HS-27A (cell line): ENCODE measurements at regions not wholly inside any gene's neighbourhood (a gene's known extent, or its start where the extent isn't known, plus 50 kb on each side); places are given as distances from the start of the nearest gene placed in this dataset.
A peak's percentile ranks its signal among the peaks of the same experiment; 100 is the strongest.

Experiments used
- DNase-seq: peaks from one replicate; pipeline ENCODE4 v3.0.0-alpha.2; 2012; ENCODE audit warnings: low read depth, missing footprints

DNA sequence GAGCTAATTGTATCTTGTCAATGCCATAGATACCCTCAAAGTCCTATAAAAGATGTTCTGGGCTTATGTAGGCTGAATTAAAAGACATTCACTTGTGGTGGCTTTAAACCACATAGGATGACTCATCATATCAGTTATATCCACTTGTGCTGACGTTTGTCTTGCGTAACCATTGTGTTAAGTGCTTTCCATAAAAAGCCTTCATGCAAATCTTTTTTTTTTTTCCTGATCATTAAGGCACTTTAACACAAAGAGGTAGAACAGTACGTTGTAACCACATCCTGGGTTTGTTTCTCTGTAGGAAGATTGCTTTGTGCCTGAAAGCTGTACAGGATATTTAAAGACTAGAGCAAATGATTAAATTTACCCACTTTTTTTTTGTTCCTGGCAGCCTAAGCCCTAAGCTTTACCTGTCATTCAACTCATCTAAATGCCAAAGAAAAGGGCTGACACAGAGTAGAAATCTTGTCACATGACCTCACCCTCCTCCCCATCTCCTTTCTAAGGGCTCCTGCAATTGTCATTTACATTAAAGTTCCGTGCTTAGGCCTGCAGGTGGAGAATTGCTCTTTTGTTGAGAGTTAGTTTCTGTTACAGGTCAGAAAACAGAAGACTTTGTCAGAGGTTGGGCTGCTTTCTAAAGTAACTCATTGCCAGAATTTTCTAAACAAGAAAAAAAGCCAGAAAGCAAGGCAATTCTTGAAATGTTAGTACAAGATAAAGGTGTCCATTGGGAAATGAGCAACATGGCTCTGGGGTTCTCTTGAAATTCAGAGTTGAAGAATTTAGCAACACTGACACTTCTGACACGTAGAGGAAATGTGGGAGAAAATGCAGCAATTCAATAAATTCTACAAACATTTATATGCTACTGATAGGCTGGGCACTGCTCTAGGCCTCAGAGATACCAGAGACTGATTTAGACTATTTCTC is 555.6 kb downstream of the PPARGC1A start:
- DNase-seq = peak; percentile 7

DNA sequence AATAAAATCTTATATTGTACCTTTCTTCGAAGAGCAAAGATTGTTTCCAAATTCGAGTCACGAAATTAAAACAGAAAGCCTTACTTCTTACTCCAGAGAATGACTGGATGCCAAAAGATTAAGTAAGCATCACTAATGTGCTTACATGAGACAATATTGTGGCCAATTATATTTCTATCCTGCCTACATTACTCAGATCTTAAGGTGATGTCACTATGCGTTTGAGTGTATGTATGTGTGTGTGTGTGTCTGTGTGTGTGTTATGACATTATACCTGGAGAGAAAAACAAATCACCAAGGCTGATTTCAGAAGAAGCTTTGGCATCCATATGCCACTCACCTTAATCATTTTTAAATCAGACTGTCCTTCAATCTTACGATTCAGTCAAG is 556.3 kb downstream of the PPARGC1A start:
- peak; percentile 1 for DNase-seq

DNA sequence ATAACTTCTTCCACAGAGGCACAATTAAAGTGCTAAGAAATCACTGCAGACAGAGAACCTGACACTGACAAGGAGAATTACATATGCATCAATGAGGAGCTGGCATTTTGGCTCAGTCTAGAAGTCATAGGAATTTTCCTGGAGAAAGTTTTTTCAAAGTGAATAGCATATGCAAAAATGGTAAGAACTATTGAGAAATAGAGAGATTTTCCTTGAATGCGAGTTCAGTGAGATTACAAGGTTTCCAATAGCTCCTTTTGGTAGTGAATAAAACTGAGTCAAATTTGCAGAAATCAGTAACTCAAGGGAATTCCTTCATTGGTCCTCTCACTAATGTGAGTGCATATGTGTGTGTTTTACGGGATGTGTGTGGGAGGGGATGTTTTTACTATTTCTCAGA is 557.5 kb downstream of the PPARGC1A start:
- no peak for DNase-seq

DNA sequence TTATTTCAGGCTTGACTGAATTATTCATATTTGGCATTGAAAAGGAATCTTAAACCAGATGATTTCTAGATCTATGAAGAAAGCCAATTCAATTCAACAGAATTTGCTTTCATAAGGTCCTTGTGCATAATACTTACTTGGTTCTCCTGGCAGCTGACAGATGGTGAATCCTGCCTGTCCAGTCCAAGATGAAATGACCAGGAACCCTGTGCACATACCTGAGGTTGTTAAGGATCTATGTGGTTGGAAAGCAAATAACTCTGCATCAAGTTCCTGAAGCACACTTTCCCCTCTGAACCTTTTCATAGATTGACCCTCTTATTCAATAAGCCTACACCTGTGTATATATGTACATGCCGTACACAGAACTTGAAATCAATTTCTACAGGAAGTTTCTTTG is 562.7 kb downstream of the PPARGC1A start:
- DNase-seq = no peak

DNA sequence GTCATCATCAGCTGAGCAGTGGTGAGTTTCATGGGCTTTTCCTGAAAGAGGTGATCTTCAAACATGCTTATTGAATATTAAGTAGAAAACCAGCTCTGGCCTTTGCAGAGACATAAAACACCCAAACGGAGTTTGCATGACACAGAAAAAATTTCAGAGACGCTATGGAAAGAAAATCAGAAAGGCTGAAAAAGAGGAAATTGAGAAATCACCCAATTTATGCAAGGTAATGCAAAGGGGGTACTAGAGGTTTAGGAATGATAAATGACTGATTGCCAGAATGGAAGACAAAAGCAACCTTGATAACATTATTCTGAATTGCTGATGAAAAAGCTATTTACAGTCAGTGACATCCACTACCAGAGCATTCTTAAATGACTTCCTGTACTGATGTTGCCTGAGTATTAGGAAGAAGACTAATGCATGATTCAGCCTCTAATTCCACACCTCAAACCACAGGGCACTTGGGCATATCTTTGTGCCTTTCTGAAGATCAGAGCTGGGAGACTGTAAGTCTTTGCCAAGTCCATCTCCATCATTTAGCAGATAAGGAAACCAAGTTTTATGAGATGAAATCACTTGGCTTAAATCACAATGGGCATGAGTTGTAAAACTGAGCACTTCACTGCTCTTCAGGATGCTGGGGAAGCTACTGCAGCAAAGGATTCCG is 565.7 kb downstream of the PPARGC1A start:
- DNase-seq = no peak

DNA sequence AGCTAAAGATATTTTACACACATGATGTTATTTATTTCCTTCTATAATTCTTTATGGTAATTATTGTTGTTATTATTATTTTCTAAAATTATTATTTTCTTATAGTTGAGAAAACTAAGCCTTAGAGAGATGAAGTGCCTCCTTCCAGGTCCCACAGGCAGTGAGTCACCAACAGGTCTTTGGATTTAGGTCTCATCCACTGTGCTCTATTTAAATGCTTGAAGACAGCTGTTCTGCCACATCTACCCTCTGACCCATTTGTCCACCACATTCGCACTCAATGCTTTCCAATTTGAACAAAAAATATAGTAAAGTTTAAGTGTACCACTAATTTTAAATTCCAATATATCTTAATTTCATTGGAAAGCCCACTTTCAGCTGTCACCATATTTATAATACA is 566.4 kb downstream of the PPARGC1A start:
- no peak for DNase-seq

DNA sequence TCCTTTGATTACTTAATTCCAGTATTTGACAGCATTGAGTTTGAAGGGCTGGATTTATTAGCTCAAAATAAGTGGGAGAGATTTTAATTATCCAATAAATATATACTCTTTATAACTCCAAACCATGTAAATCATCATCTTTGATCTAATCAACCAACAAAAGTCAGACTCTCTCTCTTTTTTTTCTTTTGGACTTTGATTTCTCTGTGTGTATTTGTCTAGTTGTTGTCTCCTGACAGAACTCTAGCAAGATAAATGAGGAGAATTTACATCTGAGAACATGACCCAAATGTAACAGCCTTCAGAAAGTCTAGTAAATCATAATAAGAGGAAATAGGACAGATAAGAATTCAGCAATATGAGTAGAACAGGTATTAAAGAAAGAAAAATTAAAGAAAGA is 567.1 kb downstream of the PPARGC1A start:
- no peak for DNase-seq

DNA sequence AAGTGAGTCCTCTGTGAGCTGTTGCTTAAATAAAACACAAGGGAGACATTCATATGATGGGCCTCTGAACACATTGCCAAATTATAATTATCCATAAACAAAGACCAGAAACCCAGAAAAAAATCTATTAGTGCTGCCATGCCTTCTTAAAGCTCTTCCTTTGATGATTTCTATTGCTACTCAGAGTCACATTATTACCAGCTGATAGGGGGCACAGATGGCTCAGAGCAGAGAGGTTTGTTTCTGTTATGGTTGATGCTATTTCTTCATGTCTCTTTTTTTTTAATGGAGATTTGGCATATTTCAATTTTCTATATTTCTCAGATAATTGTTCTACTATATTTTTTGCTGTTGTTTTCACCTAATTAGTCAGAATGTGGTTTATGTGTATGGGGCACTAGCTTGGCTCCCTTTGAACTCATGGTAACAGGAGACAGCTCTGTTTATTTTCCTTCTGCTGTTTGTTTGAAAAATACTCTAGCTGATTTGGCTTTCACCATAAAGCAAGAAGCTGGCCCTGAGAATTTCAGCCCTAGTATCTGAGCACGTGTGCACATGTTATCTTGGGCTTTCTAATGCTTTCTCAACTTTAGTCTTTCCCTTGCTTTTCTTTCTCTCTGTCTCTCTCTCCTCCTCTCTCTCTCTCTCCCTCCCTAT is 568.8 kb downstream of the PPARGC1A start:
- no peak for DNase-seq

DNA sequence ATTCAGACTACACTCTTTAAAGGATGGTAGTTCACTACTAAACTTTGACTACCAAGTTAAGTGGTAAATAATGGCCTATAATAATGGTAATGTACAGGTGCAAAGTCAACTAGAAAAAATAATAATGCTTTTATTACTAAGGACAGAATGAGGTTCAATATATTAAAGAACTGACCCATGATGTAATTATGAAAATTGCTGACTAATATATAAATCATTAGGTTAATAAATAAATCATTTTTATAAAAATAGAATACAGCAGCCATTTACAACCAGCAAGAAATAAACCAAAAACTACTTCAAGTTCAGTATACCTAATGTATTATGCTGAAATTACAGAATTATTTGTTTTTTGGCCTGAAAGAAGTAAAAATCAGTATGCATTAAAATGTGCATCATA is 577.2 kb downstream of the PPARGC1A start:
- no peak for DNase-seq

DNA sequence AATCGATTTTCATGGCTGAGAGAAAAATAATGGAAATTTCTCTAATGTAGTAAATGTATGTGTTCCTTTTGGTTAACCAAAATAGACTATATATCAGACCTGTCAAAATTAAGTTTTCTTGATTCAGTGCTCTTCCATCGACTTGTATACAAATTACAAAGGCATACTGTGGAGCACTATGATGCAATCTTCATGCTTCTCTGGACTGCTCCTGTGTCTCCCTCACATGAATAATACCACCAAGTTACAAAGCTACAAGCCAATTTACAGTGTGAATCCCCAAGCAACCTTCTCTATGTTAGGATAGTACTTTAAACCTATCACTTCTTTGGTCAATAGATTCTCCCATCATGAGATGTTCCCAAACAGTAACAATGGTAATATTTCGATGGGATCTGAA is 577.9 kb downstream of the PPARGC1A start:
- DNase-seq = no peak

DNA sequence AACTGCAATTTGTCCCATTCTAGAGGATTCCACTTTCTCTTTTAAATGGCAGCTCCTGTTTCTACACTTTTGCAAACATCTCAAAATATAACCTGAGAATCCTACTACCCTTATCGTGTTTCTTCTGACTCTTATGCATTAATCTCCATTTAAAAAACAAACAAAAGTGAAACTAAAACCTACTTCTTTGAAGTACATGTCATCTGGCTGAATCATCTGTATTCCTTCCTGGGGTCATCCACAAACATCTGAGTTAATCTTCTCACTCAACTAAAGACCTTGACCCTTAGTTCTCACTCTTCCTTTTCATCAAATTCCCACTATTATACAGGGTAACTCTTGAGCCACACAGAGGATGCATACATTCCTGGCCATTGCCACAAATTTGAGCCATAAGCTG is 584.8 kb downstream of the PPARGC1A start:
- DNase-seq = no peak

DNA sequence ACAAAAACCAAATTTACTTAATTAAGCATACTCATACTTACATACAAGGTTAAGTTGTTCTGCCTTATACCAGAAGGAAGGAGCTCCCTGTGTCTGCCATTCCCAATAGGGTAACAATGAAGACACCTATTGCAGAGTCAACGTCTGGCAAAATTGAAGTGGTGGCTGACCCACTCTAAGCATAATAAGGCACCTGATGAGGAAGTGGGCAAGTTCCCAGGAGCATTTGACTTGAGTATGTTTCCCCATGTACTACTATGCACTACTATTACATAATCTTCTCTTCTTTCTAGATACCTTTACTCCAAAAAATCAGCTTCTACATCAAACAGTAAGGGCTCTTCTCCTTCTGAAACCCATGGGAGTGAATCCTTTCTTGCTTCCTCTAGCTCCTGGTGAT is 591.5 kb downstream of the PPARGC1A start:
- no peak for DNase-seq

DNA sequence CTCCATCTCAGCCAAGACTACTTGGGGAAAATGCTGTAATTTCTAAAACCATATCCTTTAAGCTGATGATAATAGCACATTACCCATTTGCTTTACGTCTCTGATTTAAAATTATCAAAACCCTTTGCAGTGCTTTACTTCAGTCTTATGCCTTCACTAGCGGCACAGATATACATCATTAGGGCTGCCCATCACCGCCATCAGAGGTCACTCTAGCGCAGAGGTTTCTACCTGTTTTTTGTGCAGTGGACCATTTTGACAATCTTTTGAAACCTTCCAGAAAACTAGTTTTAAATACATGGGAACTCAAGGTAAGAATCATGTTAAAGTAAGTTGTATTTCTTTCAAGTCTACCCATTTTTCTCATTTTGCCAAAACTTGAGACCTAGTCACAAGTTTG is 592.5 kb downstream of the PPARGC1A start:
- DNase-seq = no peak

DNA sequence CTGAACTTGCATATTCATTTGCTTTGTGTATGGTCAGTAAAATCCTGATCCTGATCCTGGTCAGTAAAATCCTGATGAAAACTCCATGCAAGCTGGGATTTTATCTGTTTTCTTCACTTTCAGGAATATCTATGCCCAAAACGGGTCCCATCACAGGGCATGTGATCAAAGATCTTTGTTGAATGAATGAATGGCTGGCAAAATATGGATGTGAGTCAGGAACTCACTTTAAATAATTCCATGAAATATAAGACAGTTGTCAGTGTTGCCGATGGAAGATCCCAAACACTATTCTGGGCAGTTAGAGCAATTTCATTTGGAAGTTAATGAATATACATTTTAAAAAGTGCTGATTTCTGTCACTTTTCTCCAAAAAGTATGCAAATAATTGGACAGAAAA is 598.4 kb downstream of the GBA3 start:
- no peak for DNase-seq

DNA sequence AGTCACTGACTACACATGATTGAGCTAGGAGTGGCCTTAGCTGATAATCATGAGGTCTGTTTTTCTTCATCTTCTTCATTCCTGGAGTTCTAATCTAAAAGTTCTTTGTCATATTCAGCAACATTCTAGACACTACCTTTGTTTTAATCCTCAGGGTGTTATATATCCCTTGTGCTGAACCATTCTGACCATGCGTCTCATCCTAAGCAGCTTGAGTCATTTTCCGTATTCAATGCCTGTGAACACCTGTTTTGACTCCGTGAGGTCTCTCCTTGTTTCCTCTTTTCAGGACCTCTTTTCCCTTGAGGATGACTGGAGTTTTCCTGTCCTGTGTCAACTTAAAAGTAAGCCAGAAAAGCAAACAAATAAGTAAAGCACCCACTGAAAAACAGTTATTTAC is 597.9 kb downstream of the GBA3 start:
- no peak for DNase-seq

DNA sequence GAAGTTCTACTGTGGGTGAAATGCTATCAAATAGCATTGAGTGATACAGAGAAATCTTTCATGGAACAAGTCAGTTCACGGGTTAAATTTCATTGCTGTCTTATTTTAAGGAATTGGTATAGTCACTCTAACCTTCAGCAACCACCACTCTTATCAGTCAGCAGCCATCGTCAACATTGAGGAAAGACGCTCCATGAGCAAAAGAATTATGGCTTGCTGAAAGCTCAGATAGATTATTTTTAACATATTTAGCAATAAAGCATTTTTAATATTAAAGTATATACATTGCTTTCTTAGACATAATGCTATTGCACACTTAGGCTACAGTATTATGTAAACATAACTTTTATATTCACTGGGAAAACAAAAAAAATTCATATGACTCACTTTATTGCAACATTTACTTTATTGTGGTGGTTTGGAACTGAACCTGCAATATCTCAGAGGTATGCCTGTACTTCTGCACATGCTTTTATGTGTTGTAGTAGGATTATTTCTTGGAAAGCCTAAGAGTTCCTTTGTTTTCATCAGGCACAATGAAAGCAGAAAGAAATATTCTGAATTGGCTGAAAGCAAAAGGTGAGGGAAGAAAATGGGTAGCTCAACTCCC is 586.7 kb downstream of the GBA3 start:
- no peak for DNase-seq

DNA sequence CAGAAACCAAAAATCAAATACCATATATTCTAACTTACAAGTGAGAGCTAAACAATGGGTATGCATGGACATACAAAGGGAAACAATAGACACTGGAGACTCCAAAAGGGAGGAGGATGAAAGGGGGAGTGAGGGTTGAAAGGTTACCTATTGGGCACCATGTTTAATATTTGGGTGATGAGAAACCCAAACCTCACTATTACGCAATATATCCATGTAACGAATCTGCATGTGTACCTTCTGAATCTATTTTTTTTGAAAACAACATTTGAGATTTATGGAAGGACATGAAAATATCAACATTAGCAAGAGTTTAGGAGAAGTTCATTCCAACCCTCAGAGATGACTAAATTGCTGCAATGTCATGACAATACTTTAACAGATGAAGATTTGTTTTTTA is 586.1 kb downstream of the GBA3 start:
- DNase-seq = no peak

DNA sequence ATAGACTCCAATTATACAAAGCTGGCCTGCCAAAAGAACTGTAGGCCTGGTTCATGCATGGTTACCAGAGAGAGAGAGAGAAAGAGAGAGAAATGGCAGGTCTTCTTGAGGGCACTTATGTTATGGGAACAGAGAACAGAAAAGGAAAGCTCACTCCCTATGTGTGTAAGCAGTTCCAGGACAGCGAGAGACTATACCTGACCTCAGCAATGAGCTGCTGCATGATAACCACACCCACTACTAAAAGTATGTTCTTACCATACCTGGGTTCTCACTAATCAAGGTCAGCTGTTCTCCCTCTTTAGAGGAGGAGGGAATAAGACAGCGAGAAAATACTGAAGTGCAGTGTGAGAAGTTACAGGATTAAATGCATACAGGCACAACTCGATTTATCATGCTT is 583.3 kb downstream of the GBA3 start:
- no peak for DNase-seq

DNA sequence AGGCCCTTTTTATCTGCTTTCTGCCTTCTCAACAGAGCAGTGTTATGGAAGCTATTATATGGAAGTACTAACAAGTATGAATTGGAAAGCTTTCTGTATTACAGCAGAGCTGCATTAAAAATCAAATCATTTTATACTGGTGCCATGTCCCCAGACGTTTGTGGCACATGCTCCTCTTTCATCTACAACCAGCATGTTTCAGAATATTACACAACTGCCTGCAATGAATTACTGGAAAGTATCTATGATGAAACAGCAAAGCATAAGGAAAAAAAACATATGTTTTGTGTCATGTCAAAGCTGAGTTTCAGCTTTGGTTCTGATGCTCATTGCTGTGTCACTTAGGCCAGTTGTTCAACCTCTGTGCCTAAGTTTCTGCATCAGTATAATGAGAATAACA is 576.8 kb downstream of the GBA3 start:
- no peak for DNase-seq

DNA sequence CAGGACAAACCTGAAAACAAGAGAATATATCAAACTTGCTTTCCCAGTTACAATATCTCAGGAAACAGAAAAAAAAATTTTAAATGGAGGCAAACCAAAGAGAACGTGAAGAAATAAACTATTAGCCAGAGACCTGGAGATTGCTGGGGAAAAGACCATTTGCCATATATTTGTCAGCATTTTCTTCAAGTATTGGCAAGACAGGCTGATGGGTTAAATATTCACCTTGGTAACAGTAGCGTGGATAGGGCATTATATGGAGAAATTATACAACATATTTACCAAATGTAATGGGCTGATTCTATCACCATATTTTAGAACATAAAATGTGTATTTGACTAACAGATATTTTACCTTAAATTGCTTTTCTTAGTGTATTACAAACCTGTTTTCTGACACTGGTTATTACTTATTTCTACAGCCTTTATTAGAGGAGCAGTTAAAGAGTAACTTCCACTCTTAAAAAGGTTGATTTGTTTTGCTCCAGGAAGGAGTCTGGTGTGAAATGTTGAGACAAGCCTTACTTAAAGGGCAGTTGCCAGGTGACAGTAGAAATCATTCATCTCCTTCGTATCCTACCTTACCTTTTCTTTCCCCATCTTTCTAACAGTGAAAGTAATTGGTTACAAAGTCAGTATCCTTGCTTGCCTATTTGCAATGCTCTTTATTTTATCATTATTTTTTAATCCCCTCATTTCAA is 575.5 kb downstream of the GBA3 start:
- no peak for DNase-seq

DNA sequence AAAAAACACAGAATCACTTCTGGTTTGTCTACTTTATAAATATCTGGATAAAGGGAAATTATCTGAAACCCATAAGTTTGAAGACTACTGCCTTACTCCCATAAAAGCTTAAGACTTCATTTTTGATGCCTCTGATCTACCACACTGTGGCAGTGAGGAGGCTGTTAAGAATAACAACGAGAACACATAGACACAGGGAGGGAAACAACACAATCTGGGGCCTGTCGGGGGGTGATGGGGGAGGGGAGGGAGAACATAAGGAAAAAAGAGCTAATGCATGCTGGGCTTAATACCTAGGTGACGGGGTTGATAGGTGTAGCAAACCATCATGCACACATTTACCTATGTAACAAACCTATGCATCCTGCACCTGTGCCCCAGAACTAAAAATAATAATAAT is 573.7 kb downstream of the GBA3 start:
- DNase-seq = no peak

DNA sequence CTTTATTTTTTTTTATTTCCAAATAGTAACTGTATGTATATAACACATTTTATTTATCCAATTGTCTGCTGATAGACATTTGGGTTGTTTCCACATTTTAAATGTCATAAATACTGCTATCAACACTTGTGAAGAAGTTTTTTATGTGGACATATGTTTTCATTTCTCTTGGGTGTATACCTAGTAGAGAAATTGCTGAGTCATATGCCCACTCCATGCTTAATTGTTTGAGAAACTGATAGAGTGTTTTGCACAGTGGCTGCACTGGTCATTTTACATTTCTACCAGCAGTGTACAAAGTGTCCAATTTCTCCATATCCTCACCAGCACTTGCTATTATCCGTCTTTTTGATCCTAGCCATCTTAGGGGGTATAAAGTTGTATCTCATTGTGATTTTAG is 567.8 kb downstream of the GBA3 start:
- DNase-seq = no peak
